Activated naive CD8-positive, alpha-beta T cell treated with anti-CD3 and anti-CD28 coated beads, Interleukin-2, amount 50 U/mL, for 24 hours (primary cell): ENCODE measurements at regions not wholly inside any gene's neighbourhood (a gene's known extent, or its start where the extent isn't known, plus 50 kb on each side); places are given as distances from the start of the nearest gene placed in this dataset.
"Not testable (repeated sequence)": the region's sequence is repeated elsewhere in the genome, so short reads cannot be mapped to it uniquely, and the experiment has no call there.

Experiments used
- ATAC-seq: fragments of 150-1000 bp; cut with Tn5 transposase; one replicate; pipeline ENCODE4 v1.10.0; 2021
- DNase-seq: peaks from one replicate; pipeline ENCODE4 v3.0.0; 2021
- H3K27ac Mint-ChIP-seq: one replicate; pipeline ENCODE4 v1.8.0; 2021; ENCODE audit warnings: mild to moderate bottlenecking, mixed read lengths
- H3K27me3 Mint-ChIP-seq: one replicate; pipeline ENCODE4 v1.8.0; 2021; ENCODE audit warnings: mixed read lengths
- H3K36me3 Mint-ChIP-seq: one replicate; pipeline ENCODE4 v1.8.0; 2021; ENCODE audit warnings: low read depth, mixed read lengths
- H3K4me1 Mint-ChIP-seq: one replicate; pipeline ENCODE4 v1.8.0; 2021; ENCODE audit warnings: mixed read lengths
- H3K4me3 Mint-ChIP-seq: one replicate; pipeline ENCODE4 v1.8.0; 2021; ENCODE audit warnings: mild to moderate bottlenecking, moderate library complexity, mixed read lengths
- H3K9me3 Mint-ChIP-seq: one replicate; pipeline ENCODE4 v1.8.0; 2021; ENCODE audit warnings: mixed read lengths

DNA sequence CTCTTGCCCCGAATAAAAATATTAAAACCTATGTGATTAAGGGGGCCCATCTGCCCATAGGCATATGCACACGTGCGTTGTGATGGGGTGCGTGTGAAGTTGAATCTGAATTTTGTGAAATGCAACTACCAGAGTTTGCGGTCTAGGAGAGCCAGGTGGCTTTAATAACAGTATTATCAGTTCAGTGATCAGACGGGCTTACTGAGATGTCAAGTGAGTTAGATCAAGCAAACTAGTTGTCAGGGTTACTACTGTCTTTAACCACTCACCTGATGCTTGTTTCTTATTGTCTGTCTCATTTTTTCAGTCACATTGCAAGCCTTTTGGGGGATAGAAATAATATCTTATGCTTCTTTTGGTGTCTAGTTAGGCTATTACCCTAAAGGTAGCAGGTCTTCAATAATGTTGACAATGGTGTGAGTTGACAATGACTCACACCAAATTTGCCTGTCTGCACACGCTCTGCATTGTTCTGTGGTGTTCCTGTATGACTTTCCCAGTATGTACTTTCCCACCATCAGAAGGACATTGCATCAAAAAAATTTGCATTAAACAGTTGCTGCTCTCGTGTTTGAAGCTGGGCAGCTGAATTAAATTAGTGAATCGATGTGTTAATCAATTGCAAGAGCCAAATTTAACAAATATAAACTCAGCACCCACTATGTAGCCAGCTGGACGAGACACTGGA is 103.1 kb upstream of the NAA20 start:
- no peak overlapping the region for H3K4me3 Mint-ChIP-seq
- no peaks in the 10 kb centered on the region for H3K9me3 Mint-ChIP-seq
- H3K4me1 Mint-ChIP-seq, result peaks cover 7% of the 10 kb centered on the region
- H3K27me3 Mint-ChIP-seq, result peaks cover 4% of the 10 kb centered on the region
- DNase-seq (no peak), ATAC-seq (peak; percentile 43)
- H3K36me3 Mint-ChIP-seq, result no peaks in the 10 kb centered on the region
- H3K27ac Mint-ChIP-seq, result no peak overlapping the region

DNA sequence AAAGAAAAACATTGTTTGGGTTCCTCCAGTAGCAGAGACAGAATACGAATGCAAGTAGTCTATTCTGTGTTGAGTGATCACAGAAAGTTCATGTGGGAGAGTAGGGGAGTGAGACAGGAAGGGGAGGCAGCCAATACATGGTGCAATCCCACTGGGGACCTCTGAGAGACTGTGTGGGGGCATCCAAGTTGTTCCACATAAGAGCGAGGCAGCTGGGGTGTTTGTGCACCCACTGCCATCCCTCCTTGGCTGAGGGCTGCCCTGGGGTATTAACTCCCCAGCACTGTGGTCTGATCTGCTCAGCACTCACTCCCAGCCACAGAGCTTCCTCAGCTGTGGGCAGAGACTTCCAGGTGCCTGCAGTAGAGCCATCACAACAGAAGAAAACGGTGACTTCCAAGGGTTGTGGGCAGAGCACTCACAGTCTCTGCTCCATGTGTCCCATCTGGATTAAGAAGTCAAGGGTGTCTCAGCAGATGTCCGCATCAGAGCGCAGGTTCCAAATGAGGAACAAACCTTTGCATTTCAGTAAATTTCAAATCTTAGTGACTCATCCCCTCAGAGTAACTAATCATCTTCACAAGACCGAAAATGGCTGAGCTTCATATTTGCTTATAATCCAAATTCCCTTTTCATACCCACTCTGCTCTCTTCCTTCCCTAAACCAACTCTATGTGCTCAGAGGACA is 101.9 kb upstream of the NAA20 start:
- Mint-ChIP-seq H3K36me3 (no peaks in the 10 kb centered on the region), H3K9me3 (no peaks in the 10 kb centered on the region), H3K27ac (no peak overlapping the region), H3K4me1 (peaks cover 7% of the 10 kb centered on the region), H3K27me3 (peaks cover 4% of the 10 kb centered on the region), H3K4me3 (no peak overlapping the region)
- no peak for ATAC-seq
- DNase-seq, result no peak

DNA sequence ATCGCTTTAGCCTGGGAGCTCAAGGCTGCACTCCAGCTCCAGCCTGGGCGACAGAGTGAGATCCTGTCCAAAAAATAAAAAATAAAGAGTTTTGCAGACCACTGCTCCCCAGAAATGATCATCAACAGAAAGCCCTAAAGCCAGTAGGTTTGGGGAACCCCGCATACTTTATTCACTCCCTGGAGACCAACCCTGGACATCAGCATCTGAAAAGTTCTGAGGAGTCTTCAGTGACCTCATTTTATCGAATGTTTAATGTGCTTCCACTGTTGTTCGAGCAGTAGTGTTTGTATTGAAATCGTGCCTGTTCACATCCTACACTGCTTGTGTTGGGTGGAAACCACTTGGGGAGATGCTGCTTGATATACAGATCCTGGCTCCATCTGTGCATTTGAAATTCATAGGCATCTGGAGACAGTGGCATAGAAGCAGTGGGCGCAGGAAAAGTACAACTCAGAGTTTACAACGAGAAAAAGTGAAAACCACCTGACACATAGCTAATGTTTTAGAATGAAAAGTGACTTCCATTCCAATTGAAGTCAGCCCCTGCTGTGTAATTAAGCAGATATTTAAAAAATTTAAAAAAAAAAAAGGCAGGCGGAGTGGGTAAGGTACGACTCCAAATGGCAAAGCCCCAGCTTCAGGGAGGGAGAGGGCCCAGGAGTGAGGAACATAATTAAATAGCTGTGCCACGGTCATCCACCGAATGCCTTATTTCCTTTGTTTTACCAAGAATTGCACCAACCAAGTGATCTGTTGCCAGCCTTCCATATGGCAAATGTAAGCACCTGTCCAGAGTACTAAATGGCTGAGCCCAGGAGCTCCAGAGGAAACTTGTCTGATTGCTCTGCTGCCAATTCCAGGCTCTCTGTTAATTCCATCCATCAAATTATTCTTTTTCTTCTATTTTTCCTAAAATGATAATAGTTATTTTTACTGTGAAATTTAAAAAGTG is 100.4 kb upstream of the NAA20 start:
- no peak for DNase-seq
- Mint-ChIP-seq H3K9me3 (no peaks in the 10 kb centered on the region), H3K4me1 (peaks cover 7% of the 10 kb centered on the region), H3K27ac (no peak overlapping the region), H3K4me3 (no peak overlapping the region), H3K36me3 (no peaks in the 10 kb centered on the region), H3K27me3 (peaks cover 4% of the 10 kb centered on the region)
- no peak for ATAC-seq

DNA sequence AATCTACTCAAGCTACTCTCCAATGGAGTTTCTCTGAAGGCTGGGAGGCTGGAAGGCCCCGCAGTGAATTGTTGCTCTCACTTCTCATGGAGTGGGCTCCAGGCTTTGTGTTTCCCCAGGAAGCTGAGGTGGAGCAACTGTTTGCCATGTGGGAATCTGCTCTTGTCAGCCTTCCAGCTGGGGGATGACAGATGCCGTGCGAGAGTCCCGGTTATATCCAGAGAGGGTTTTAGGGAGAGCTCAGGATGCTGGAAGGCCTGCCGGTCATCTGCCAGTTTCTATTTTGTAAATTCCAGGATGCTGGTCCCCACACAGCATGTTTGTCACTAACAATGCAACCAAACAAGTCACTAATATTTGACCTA is 98.2 kb upstream of the NAA20 start:
- peaks cover 4% of the 10 kb centered on the region for H3K27me3 Mint-ChIP-seq
- ATAC-seq (no peak), DNase-seq (no peak)
- no peaks in the 10 kb centered on the region for H3K9me3 Mint-ChIP-seq
- no peaks in the 10 kb centered on the region for H3K36me3 Mint-ChIP-seq
- no peak overlapping the region for H3K4me3 Mint-ChIP-seq
- H3K27ac Mint-ChIP-seq, result no peak overlapping the region
- peaks cover 7% of the 10 kb centered on the region for H3K4me1 Mint-ChIP-seq

DNA sequence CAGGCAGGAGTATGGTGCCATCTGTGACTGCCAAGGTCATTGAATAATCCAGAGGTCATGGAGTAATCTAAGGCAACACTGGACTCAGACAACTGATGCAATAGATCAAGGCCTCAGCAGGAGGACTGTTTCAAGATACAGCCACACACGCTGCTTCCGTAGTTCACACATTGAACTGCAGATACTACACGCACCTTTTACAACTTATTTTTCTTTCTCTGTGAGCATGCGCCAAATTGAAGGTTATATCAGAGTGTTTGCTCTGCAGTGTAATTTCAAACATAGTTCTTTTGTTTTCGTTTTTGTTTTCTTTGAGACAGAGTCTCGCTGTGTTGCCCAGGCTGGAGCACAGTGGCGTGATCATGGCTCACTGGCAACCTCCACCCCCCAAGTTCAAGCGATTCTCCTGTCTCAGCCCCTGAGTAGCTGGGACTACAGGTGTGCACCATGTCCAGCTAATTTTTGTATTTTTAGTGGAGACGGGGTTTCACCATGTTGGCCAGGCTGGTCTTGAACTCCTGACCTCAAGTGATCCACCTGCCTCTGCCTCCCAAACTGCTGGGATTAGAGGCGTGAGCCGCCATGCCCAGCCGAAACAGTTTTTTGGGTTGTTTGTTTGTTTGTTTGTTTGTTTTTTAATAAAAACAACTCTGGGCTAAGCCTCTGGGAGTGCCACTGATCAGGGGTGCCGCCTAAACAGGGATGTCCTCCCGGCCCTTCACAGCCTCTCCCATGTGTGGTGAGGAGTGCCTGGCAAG is 96.6 kb upstream of the NAA20 start:
- no peaks in the 10 kb centered on the region for H3K36me3 Mint-ChIP-seq
- H3K4me3 Mint-ChIP-seq, result no peak overlapping the region
- no peak for ATAC-seq
- no peak for DNase-seq
- peaks cover 7% of the 10 kb centered on the region for H3K4me1 Mint-ChIP-seq
- H3K9me3 Mint-ChIP-seq, result no peaks in the 10 kb centered on the region
- peaks cover 3% of the 10 kb centered on the region for H3K27me3 Mint-ChIP-seq
- H3K27ac Mint-ChIP-seq, result no peak overlapping the region

DNA sequence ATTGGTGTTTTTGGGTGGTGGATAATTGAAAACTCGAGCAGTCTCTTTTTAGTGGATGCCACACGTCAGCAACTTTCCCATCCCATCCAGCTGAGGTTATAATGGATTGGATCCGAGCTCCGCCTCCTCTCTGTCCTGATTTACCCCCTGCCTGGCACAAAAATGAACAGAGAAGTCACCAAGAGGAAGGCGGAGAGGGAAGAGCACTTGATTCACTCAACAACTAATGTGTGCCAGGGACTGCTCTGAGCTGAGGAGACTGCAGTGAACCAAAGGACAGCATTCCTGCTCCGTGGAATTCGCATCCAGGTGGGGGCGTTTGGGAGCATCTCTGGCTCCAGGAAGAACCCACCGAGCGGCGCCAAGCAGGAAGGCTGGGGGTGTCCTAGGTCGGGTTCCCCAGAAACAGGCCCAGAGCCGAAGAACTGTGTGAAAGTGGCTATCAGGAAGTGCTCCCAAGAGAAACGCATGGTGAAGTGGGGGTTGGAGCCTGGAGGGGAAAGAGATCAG is 95.8 kb upstream of the NAA20 start:
- no peaks in the 10 kb centered on the region for H3K9me3 Mint-ChIP-seq
- no peak overlapping the region for H3K4me3 Mint-ChIP-seq
- no peak overlapping the region for H3K27ac Mint-ChIP-seq
- no peak for ATAC-seq
- H3K36me3 Mint-ChIP-seq, result no peaks in the 10 kb centered on the region
- no peaks in the 10 kb centered on the region for H3K27me3 Mint-ChIP-seq
- DNase-seq, result no peak
- peaks cover 7% of the 10 kb centered on the region for H3K4me1 Mint-ChIP-seq

DNA sequence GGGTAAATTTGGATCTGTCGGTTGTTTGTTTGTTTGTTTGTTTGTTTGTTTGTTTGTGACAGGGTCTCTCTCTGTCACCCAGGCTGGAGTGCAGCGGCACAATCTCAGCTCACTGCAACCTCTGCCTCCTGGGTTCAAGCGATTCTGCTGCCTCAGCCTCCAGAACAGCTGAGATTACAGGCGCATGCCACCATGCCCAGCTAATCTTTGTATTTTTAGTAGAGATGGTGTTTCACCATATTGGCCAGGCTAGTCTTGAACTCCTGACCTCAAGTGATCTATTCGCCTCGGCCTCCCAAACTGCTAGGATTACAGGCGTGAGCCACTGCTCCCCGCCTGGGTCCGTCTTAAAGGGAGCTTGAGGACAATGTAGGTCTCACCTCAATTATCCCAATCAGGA is 95.3 kb upstream of the NAA20 start:
- H3K4me3 Mint-ChIP-seq, ATAC-seq, H3K27ac Mint-ChIP-seq, H3K4me1 Mint-ChIP-seq, H3K27me3 Mint-ChIP-seq, H3K36me3 Mint-ChIP-seq, H3K9me3 Mint-ChIP-seq, DNase-seq: not testable (repeated sequence)

DNA sequence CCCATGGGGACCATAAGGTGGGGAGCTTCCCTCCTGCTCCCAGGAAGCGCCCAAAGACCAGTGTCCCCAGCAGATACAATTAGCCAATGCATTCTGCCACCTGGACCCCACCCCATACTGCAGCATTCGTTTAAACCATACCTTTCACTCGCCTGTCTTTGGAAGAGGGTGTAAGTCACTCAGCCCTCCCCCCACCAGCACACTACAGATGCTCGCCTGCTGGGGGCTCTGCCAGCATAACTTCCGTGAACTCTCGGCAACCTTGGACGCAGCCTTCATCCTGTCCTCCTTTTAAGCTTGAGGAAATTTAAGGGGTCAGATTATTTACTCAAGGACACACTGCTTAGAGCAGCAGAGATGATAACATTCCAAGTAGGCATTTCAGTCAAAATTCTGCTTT is 94.4 kb upstream of the NAA20 start:
- no peak for DNase-seq
- ATAC-seq, result no peak
- H3K9me3 Mint-ChIP-seq, result no peaks in the 10 kb centered on the region
- H3K27ac Mint-ChIP-seq, result no peak overlapping the region
- peaks cover 7% of the 10 kb centered on the region for H3K4me1 Mint-ChIP-seq
- H3K27me3 Mint-ChIP-seq, result peaks cover 2% of the 10 kb centered on the region
- no peaks in the 10 kb centered on the region for H3K36me3 Mint-ChIP-seq
- no peak overlapping the region for H3K4me3 Mint-ChIP-seq

DNA sequence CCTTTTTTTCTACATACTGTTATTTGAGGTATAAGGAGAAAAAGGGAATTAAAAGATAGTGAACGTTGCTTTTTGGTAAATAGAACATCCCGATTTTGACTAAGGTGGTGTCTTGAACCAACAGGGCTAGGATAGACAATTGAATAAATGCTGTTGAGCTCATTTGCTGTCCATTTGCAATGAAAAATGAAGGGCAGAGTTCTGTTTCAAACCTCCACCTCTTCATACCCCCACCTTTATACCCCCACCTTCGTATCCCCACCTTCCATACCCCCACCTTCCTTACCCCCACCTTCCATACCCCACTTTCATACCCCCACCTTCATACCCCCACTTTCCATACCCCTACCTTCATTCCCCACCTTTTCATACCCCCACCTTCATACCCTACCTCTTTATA is 93.4 kb upstream of the NAA20 start:
- H3K4me1 Mint-ChIP-seq, result no peaks in the 10 kb centered on the region

DNA sequence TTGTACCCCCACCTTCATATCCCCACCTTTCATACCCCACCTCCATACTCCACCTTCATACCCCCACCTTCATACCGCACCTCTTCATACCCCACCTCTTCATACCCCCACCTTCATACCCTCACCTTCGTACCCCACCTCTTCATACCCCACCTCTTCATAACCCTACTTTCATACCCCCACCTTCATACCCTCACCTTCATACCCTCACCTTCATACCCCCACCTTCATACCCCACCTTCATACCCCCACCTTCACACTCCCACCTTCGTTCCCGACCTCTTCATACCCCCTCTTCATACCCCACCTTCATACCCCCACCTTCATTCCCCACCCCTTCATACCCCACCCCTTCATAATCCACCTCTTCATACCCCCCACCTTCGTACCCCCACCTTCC is 92.9 kb upstream of the NAA20 start:
- no peak for ATAC-seq
- Mint-ChIP-seq H3K27me3 (peaks cover 2% of the 10 kb centered on the region), H3K9me3 (no peaks in the 10 kb centered on the region)

More for the DNA sequence above, 93.4 kb upstream of the NAA20 start:
- no peaks in the 10 kb centered on the region for H3K9me3 Mint-ChIP-seq
- H3K4me3 Mint-ChIP-seq, result no peak overlapping the region
- no peak overlapping the region for H3K27ac Mint-ChIP-seq
- no peaks in the 10 kb centered on the region for H3K36me3 Mint-ChIP-seq
- H3K27me3 Mint-ChIP-seq, result peaks cover 2% of the 10 kb centered on the region
- ATAC-seq (no peak), DNase-seq (no peak)

DNA sequence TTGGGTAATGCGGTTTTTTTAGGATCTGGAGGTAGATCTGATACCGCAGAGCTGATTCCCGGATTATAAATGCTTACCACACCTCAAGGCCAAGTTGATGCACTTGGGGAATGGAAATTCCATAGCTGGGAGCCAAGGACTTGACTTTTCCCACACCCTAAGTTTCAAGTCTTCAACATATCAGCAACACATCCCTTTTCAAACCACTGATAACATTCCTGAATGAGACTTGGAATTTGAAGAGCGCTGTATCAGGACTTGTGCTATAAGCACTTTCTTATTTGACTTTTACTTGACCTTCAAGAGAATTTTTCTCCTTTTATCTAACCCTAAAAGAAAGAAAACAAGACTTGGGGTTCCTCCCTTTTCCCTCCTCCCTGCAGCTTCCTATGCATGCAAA is 90.6 kb upstream of the NAA20 start:
- H3K9me3 Mint-ChIP-seq, result no peaks in the 10 kb centered on the region
- DNase-seq (no peak), ATAC-seq (no peak)
- no peak overlapping the region for H3K27ac Mint-ChIP-seq
- H3K36me3 Mint-ChIP-seq, result no peaks in the 10 kb centered on the region
- H3K4me1 Mint-ChIP-seq, result no peaks in the 10 kb centered on the region
- no peak overlapping the region for H3K4me3 Mint-ChIP-seq
- peaks cover 2% of the 10 kb centered on the region for H3K27me3 Mint-ChIP-seq

More for the DNA sequence above, 92.9 kb upstream of the NAA20 start:
- no peaks in the 10 kb centered on the region for H3K4me1 Mint-ChIP-seq
- DNase-seq, result no peak
- H3K36me3 Mint-ChIP-seq, result no peaks in the 10 kb centered on the region
- no peak overlapping the region for H3K27ac Mint-ChIP-seq
- H3K4me3 Mint-ChIP-seq, result no peak overlapping the region

DNA sequence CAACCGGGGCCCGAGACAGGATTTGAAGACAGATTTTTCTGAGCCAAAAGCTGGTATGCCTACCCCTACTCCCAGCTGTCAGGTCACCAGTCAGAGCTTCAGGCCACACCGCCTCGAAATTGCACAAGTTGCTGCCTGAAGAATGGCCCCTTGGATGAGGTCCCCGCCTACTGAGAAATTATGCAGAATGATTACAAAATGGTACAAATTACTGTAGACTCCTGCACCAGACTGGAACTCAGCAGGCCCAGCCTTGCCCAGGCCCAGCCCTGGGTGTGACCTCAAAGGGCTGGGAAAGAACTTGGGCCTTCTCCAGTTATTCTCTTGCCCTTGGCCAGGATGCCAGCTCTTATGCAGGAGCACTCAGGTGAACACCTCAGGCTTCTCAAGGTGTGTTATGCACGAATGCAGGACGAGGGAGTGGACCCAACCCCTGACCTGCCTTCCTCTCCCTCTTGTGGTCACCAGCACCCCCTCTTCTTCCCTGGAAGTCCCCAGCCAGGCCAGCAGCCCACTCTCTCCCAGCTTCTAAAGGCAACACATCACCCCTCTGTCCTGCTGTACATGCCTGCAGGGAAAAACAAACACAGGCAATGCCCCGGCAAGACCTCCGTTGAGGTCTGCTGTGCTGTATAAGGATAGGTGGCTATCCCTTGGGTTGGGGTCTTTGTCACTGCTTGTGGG is 88.7 kb upstream of the NAA20 start:
- ATAC-seq (no peak), DNase-seq (no peak)
- no peak overlapping the region for H3K4me3 Mint-ChIP-seq
- H3K36me3 Mint-ChIP-seq, result no peaks in the 10 kb centered on the region
- no peak overlapping the region for H3K27ac Mint-ChIP-seq
- peaks cover 6% of the 10 kb centered on the region for H3K27me3 Mint-ChIP-seq
- no peaks in the 10 kb centered on the region for H3K9me3 Mint-ChIP-seq
- H3K4me1 Mint-ChIP-seq, result no peaks in the 10 kb centered on the region

DNA sequence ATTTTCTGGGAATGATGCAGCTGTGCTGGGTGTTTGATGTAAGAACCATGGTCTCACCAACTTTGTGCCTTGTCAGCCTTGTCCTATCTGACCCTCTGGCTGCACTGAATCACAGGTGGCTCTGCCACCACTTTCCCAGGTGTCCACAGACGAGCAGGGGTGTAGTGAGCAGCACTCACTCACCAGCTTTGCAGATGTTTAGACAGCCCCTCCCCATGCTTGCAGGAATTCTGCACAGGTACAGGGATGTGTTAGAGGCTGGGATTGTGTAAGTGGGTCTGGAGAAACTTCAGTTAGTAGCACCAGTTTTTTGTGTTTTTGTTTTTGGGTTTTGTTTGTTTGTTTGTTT is 88.2 kb upstream of the NAA20 start:
- no peaks in the 10 kb centered on the region for H3K4me1 Mint-ChIP-seq
- no peak overlapping the region for H3K27ac Mint-ChIP-seq
- no peaks in the 10 kb centered on the region for H3K9me3 Mint-ChIP-seq
- H3K27me3 Mint-ChIP-seq, result peaks cover 6% of the 10 kb centered on the region
- H3K36me3 Mint-ChIP-seq, result no peaks in the 10 kb centered on the region
- no peak for DNase-seq
- H3K4me3 Mint-ChIP-seq, result no peak overlapping the region
- no peak for ATAC-seq
